Stimulated activated naive CD8-positive, alpha-beta T cell treated with anti-CD3 and anti-CD28 coated beads, Interleukin-15, Interleukin-2, amounts not matched to agents 100 ng/mL and 50 ng/mL, for 24 hours (primary cell): ENCODE measurements at regions not wholly inside any gene's neighbourhood (a gene's known extent, or its start where the extent isn't known, plus 50 kb on each side); places are given as distances from the start of the nearest gene placed in this dataset.
"Not testable (repeated sequence)": the region's sequence is repeated elsewhere in the genome, so short reads cannot be mapped to it uniquely, and the experiment has no call there.

Experiments used
- H3K27ac Mint-ChIP-seq: one replicate; pipeline ENCODE4 v1.8.0; 2021; ENCODE audit warnings: mild to moderate bottlenecking, mixed read lengths
- H3K27me3 Mint-ChIP-seq: one replicate; pipeline ENCODE4 v1.8.0; 2021; ENCODE audit warnings: mixed read lengths
- H3K36me3 Mint-ChIP-seq: one replicate; pipeline ENCODE4 v1.8.0; 2021; ENCODE audit warnings: low read depth, mixed read lengths
- H3K4me1 Mint-ChIP-seq: one replicate; pipeline ENCODE4 v1.8.0; 2021; ENCODE audit warnings: low read depth, mixed read lengths
- H3K4me3 Mint-ChIP-seq: one replicate; pipeline ENCODE4 v1.8.0; 2021; ENCODE audit warnings: mild to moderate bottlenecking, mixed read lengths
- H3K9me3 Mint-ChIP-seq: one replicate; pipeline ENCODE4 v1.8.0; 2021; ENCODE audit warnings: mixed read lengths

GRCh38 chr13:66200555-66200954 is 1029.6 kb downstream of the PCDH9 start:
- H3K4me1 Mint-ChIP-seq: no peaks in the 10 kb centered on the region
- no peak overlapping the region for H3K27ac Mint-ChIP-seq
- H3K9me3 Mint-ChIP-seq: no peaks in the 10 kb centered on the region

GRCh38 chr13:66195238-66195637 is 1034.9 kb downstream of the PCDH9 start:
- Mint-ChIP-seq H3K4me3 (no peak overlapping the region), H3K36me3 (no peaks in the 10 kb centered on the region), H3K4me1 (no peaks in the 10 kb centered on the region), H3K27ac (no peak overlapping the region), H3K27me3 (no peaks in the 10 kb centered on the region), H3K9me3 (no peaks in the 10 kb centered on the region)

More at GRCh38 chr13:66200555-66200954, 1029.6 kb downstream of the PCDH9 start:
- Mint-ChIP-seq H3K36me3 (no peaks in the 10 kb centered on the region), H3K4me3 (no peak overlapping the region), H3K27me3 (no peaks in the 10 kb centered on the region)

- H3K9me3 Mint-ChIP-seq: no peaks in the 10 kb centered on the region
- H3K27ac Mint-ChIP-seq: no peak overlapping the region
- H3K27me3 Mint-ChIP-seq: no peaks in the 10 kb centered on the region
- no peaks in the 10 kb centered on the region for H3K4me1 Mint-ChIP-seq
- H3K4me3 Mint-ChIP-seq: no peak overlapping the region
- H3K36me3 Mint-ChIP-seq: no peaks in the 10 kb centered on the region
Measured at GRCh38 chr13:66189986-66190385, 1040.2 kb downstream of the PCDH9 start.

- Mint-ChIP-seq H3K27ac (no peak overlapping the region), H3K4me1 (no peaks in the 10 kb centered on the region), H3K27me3 (no peaks in the 10 kb centered on the region), H3K9me3 (peaks cover 11% of the 10 kb centered on the region), H3K36me3 (no peaks in the 10 kb centered on the region), H3K4me3 (no peak overlapping the region)
Measured at GRCh38 chr13:66180836-66181235, 1049.3 kb downstream of the PCDH9 start.

- H3K9me3 Mint-ChIP-seq: no peaks in the 10 kb centered on the region
- no peaks in the 10 kb centered on the region for H3K36me3 Mint-ChIP-seq
- H3K27ac Mint-ChIP-seq: no peak overlapping the region
- no peak overlapping the region for H3K4me3 Mint-ChIP-seq
- H3K27me3 Mint-ChIP-seq: no peaks in the 10 kb centered on the region
- no peaks in the 10 kb centered on the region for H3K4me1 Mint-ChIP-seq
Measured at GRCh38 chr13:66171920-66172319, 1058.2 kb downstream of the PCDH9 start.

- Mint-ChIP-seq H3K36me3 (no peaks in the 10 kb centered on the region), H3K4me1 (no peaks in the 10 kb centered on the region), H3K27me3 (no peaks in the 10 kb centered on the region), H3K9me3 (no peaks in the 10 kb centered on the region), H3K4me3 (no peak overlapping the region), H3K27ac (no peak overlapping the region)
Measured at GRCh38 chr13:66162470-66162869, 1067.7 kb downstream of the PCDH9 start.

- H3K4me1 Mint-ChIP-seq: no peaks in the 10 kb centered on the region
- H3K27ac Mint-ChIP-seq: no peak overlapping the region
- H3K4me3 Mint-ChIP-seq: no peak overlapping the region
- no peaks in the 10 kb centered on the region for H3K36me3 Mint-ChIP-seq
- H3K27me3 Mint-ChIP-seq: no peaks in the 10 kb centered on the region
- no peaks in the 10 kb centered on the region for H3K9me3 Mint-ChIP-seq
Measured at GRCh38 chr13:66159511-66159910, 1070.6 kb downstream of the PCDH9 start.

GRCh38 chr13:66154976-66155375 is 1075.2 kb downstream of the PCDH9 start:
- H3K4me3 Mint-ChIP-seq: no peak overlapping the region
- H3K27ac Mint-ChIP-seq: no peak overlapping the region
- H3K36me3 Mint-ChIP-seq: no peaks in the 10 kb centered on the region
- H3K27me3 Mint-ChIP-seq: no peaks in the 10 kb centered on the region
- H3K4me1 Mint-ChIP-seq: no peaks in the 10 kb centered on the region
- H3K9me3 Mint-ChIP-seq: no peaks in the 10 kb centered on the region

- Mint-ChIP-seq H3K36me3 (no peaks in the 10 kb centered on the region), H3K27ac (no peak overlapping the region), H3K27me3 (no peaks in the 10 kb centered on the region), H3K9me3 (no peaks in the 10 kb centered on the region), H3K4me3 (no peak overlapping the region), H3K4me1 (no peaks in the 10 kb centered on the region)
Measured at GRCh38 chr13:66154354-66154753, 1075.8 kb downstream of the PCDH9 start.

- Mint-ChIP-seq H3K27ac (no peak overlapping the region), H3K4me1 (no peaks in the 10 kb centered on the region), H3K27me3 (no peaks in the 10 kb centered on the region), H3K4me3 (no peak overlapping the region), H3K36me3 (no peaks in the 10 kb centered on the region), H3K9me3 (no peaks in the 10 kb centered on the region)
Measured at GRCh38 chr13:66152596-66152995, 1077.5 kb downstream of the PCDH9 start.

- not testable (repeated sequence) for H3K4me1 Mint-ChIP-seq, H3K27ac Mint-ChIP-seq, H3K27me3 Mint-ChIP-seq, H3K9me3 Mint-ChIP-seq, H3K4me3 Mint-ChIP-seq, H3K36me3 Mint-ChIP-seq
Measured at GRCh38 chr13:66144357-66144756, 1085.8 kb downstream of the PCDH9 start.

- Mint-ChIP-seq H3K27ac (no peak overlapping the region), H3K9me3 (no peaks in the 10 kb centered on the region), H3K4me3 (no peak overlapping the region), H3K4me1 (peaks cover 4% of the 10 kb centered on the region), H3K27me3 (no peaks in the 10 kb centered on the region), H3K36me3 (no peaks in the 10 kb centered on the region)
Measured at GRCh38 chr13:66139701-66140100, 1090.4 kb downstream of the PCDH9 start.

- no peak overlapping the region for H3K4me3 Mint-ChIP-seq
- H3K9me3 Mint-ChIP-seq: no peaks in the 10 kb centered on the region
- H3K4me1 Mint-ChIP-seq: peaks cover 4% of the 10 kb centered on the region
- H3K27me3 Mint-ChIP-seq: no peaks in the 10 kb centered on the region
- H3K36me3 Mint-ChIP-seq: no peaks in the 10 kb centered on the region
- no peak overlapping the region for H3K27ac Mint-ChIP-seq
Measured at GRCh38 chr13:66139250-66139649, 1090.9 kb downstream of the PCDH9 start.

GRCh38 chr13:66138172-66138811 is 1091.8 kb downstream of the PCDH9 start:
- no peaks in the 10 kb centered on the region for H3K27me3 Mint-ChIP-seq
- no peaks in the 10 kb centered on the region for H3K9me3 Mint-ChIP-seq
- no peaks in the 10 kb centered on the region for H3K36me3 Mint-ChIP-seq
- no peak overlapping the region for H3K27ac Mint-ChIP-seq
- H3K4me1 Mint-ChIP-seq: peaks cover 4% of the 10 kb centered on the region
- H3K4me3 Mint-ChIP-seq: no peak overlapping the region

- Mint-ChIP-seq H3K27me3 (no peaks in the 10 kb centered on the region), H3K27ac (no peak overlapping the region), H3K36me3 (no peaks in the 10 kb centered on the region), H3K9me3 (no peaks in the 10 kb centered on the region), H3K4me3 (no peak overlapping the region), H3K4me1 (peaks cover 4% of the 10 kb centered on the region)
Measured at GRCh38 chr13:66137384-66137783, 1092.8 kb downstream of the PCDH9 start.

- H3K27me3 Mint-ChIP-seq: no peaks in the 10 kb centered on the region
- peaks cover 12% of the 10 kb centered on the region for H3K4me1 Mint-ChIP-seq
- no peak overlapping the region for H3K4me3 Mint-ChIP-seq
- no peak overlapping the region for H3K27ac Mint-ChIP-seq
- peaks cover 3% of the 10 kb centered on the region for H3K9me3 Mint-ChIP-seq
- H3K36me3 Mint-ChIP-seq: no peaks in the 10 kb centered on the region
Measured at GRCh38 chr13:66128692-66129269, 1101.4 kb downstream of the PCDH9 start.
